ENCODE measurements at regions not wholly inside any gene's neighbourhood (a gene's known extent, or its start where the extent isn't known, plus 50 kb on each side); places are given as distances from the start of the nearest gene placed in this dataset.

DNA sequence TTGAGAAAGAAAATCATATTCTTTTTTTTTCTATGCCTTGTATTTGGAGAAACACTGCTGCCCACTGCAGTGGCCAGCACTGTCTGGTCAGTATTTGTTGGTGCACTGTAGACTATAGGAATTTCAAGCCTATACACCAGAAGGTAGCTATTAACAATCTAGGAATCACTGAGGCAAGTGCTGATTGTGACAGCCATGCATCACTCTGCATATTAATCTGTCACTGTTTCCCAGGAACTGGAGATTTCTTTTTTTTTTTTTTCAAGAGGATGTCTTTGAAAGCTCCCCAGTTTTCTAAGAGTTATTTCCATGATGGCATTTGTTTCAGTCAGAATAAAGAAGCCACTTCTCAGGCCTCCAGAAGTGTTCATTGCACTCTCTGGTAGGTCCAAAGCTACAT lies 737.8 kb upstream of the PTBP2 start:
- H4K20me1 ChIP-seq (replicated peaks in 1 of 2; ENCODE audit: control insufficient read depth in 1 of 2, insufficient read depth in 2 of 2, low read length in 2 of 2) = no peaks in the 10 kb centered on the region
- no peak overlapping the region for H3K9ac ChIP-seq (replicated peaks in 1 of 4; ENCODE audit: extremely low read depth in 1 of 4, low read depth in 3 of 4, low read length in 3 of 4)
- H3K79me2 ChIP-seq (ENCODE audit: control insufficient read depth in 1 of 2, insufficient read depth in 2 of 2, low read length in 2 of 2) = no peaks in the 10 kb centered on the region
- H3K4ac ChIP-seq (replicated peaks; ENCODE audit: insufficient read length, low read depth, low read length) = no peak overlapping the region
- H3K14ac ChIP-seq (ENCODE audit: insufficient read length) = no peak overlapping the region
- H3K27ac ChIP-seq (ENCODE audit: low read depth, low read length) = no peak overlapping the region
- 0 out of 7 replicates have a peak, but pooled peaks cover 0 to 2% (median 0%) of the 10 kb centered on the region in 4 experiments for H3K4me1 ChIP-seq (replicated peaks in 1 of 4; ENCODE audit: control insufficient read depth in 3 of 4, insufficient read depth in 4 of 4, low read length in 3 of 4)
- H3K56ac ChIP-seq (replicated peaks; ENCODE audit: insufficient read length, low read depth, low read length) = no peak overlapping the region
- H3K4me3 ChIP-seq (ENCODE audit: extremely low read depth in 1 of 4, insufficient read depth in 2 of 4, low read depth in 3 of 4, low read length in 4 of 4) = no peak overlapping the region
- no peaks in the 10 kb centered on the region for H3K79me1 ChIP-seq (ENCODE audit: low read depth, low read length)
- H3K18ac ChIP-seq (ENCODE audit: extremely low read depth, low read length) = no peak overlapping the region
- no peak overlapping the region for H4K8ac ChIP-seq (ENCODE audit: extremely low read depth, insufficient read depth, low read length)
- H2BK20ac ChIP-seq (ENCODE audit: low read length) = no peak overlapping the region
- POLR2A ChIA-PET (ENCODE audit: partially characterized antibody) = no interaction called here
- H2BK120ac ChIP-seq (replicated peaks; ENCODE audit: low read depth, low read length) = no peak overlapping the region
- H3K27me3 ChIP-seq (replicated peaks in 1 of 4; ENCODE audit: control insufficient read depth in 3 of 4, extremely low read depth in 1 of 4, insufficient read depth in 3 of 4, low read length in 3 of 4) = no peaks in the 10 kb centered on the region
- FAIRE-seq (no peak), DNase-seq (ENCODE audit: low read depth in 1 of 2, low spot score in 2 of 2) (no peak)
- H3K23ac ChIP-seq (ENCODE audit: insufficient read length) = no peak overlapping the region
- no peak overlapping the region for H4K5ac ChIP-seq (ENCODE audit: insufficient read length, low read depth, low read length)
- no peak overlapping the region for H2BK15ac ChIP-seq (ENCODE audit: low read length)
- H4K91ac ChIP-seq (replicated peaks; ENCODE audit: insufficient read length, low read length) = no peak overlapping the region
- no peak overlapping the region for H2BK5ac ChIP-seq (ENCODE audit: low read depth, low read length)
- TF ChIP-seq NRF1 (IDR thresholded peaks at IDR 0.05; ENCODE audit: low read depth, low read length) (no peak), CTCF (IDR thresholded peaks at IDR 0.05; ENCODE audit: control extremely low read depth in 1 of 3, insufficient read depth in 1 of 3, low read depth in 1 of 3, low read length in 3 of 3) (no peak)
- CTCF ChIA-PET (ENCODE audit: partially characterized antibody) = interaction anchor here (1.0 to 1.3 kb wide), 2 partner anchors 45 to 617 kb away, joined by 3 read pairs; no protein-coding TSS in a partner anchor
- no peak overlapping the region for H2AFZ ChIP-seq (ENCODE audit: low read length)
- H3K4me2 ChIP-seq (ENCODE audit: insufficient read depth in 1 of 2, low read depth in 2 of 2, low read length in 2 of 2) = no peak overlapping the region
- H3K36me3 ChIP-seq (ENCODE audit: control insufficient read depth in 2 of 4, insufficient read depth in 4 of 4, low read length in 3 of 4) = no peaks in the 10 kb centered on the region
- H3K23me2 ChIP-seq (ENCODE audit: low read depth, low read length) = no peaks in the 10 kb centered on the region; the same call in 1 of the 2 replicates
- no peaks in the 10 kb centered on the region for H3K9me3 ChIP-seq (ENCODE audit: insufficient read depth in 2 of 2, low read depth in 1 of 2, low read length in 1 of 2)
- H2AK5ac ChIP-seq (ENCODE audit: low read depth, low read length) = no peak overlapping the region
- no peak overlapping the region for H2BK12ac ChIP-seq (ENCODE audit: low read depth, low read length)

All from H1 (cell line).